Testis (tissue), 2 donors: ENCODE measurements at regions not wholly inside any gene's neighbourhood (a gene's known extent, or its start where the extent isn't known, plus 50 kb on each side); places are given as distances from the start of the nearest gene placed in this dataset.

Experiments used
- POLR2A ChIP-seq: fragments of 450-650 bp; IDR thresholded peaks from one replicate; pipeline ENCODE4 v1.6.1; 2017; ENCODE audit warnings: antibody characterized with exemption, mild to moderate bottlenecking, moderate library complexity
- TF ChIP-seq, protein P1 (sequence below), 3 experiments: fragments of 450-650 bp in 2 of 3; fragments of 200-600 bp in 1 of 3; sonication (generic) in 1 of 3; IDR thresholded peaks; one replicate each; pipeline ENCODE4 v1.5.1; 2016 to 2019; ENCODE audit warnings: antibody characterized with exemption in 3 of 3, mild to moderate bottlenecking in 2 of 3, moderate library complexity in 1 of 3

DNA sequence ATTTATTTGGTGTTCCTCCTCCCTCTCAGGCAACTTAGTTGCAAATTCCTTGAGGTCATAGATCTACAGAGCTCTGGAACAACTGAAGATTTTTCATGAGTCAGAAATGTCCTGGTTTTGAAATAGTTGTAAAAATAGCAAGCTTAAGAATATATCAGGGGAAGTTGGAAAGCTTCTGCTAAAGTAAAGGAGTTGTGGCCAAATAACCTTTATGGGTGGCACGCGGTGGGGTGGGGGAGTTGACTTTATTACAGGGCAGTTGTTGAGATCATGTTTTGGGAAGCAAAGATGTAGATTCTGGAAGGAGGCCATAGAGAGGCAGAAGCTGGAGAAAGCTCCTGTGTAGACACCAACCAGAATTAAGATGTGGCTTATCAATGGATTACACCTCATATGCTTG lies 326.0 kb upstream of the MTPN start:
- TF ChIP-seq, protein P1, sequence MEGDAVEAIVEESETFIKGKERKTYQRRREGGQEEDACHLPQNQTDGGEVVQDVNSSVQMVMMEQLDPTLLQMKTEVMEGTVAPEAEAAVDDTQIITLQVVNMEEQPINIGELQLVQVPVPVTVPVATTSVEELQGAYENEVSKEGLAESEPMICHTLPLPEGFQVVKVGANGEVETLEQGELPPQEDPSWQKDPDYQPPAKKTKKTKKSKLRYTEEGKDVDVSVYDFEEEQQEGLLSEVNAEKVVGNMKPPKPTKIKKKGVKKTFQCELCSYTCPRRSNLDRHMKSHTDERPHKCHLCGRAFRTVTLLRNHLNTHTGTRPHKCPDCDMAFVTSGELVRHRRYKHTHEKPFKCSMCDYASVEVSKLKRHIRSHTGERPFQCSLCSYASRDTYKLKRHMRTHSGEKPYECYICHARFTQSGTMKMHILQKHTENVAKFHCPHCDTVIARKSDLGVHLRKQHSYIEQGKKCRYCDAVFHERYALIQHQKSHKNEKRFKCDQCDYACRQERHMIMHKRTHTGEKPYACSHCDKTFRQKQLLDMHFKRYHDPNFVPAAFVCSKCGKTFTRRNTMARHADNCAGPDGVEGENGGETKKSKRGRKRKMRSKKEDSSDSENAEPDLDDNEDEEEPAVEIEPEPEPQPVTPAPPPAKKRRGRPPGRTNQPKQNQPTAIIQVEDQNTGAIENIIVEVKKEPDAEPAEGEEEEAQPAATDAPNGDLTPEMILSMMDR (IDR thresholded peaks at IDR 0.05) = no peak
- no peak for TF ChIP-seq POLR2A
